ENCODE measurements at regions not wholly inside any gene's neighbourhood (a gene's known extent, or its start where the extent isn't known, plus 50 kb on each side); places are given as distances from the start of the nearest gene placed in this dataset.

DNA sequence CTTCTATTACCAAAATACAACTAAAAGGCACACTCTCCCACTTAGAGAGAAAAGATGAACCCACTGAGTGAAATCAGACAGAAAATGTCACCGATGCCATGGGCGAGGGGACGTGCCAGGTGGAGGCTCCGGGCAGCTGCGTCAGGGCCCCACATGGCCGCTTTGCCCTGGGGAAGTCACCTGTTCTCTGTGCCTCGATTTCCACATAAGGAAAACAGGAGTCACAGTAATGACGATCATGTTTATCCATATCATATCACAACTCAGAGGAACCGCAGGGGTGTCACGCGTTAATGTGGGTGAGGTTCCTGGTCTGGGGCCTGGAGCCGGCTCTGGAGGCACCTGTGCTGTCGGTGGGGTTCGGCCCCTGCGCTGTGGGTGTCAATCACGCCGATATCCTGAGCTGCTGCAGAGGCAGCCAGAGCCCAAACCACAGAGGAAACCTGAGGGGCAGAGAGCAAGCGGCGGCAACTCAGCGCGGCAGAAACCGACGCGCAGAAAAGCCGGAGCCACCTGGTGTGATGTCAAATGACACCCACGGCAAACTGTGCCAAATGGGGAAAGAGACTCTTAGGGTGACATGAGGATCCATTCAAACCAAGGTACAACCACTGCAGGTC is 243.7 kb downstream of the BRD1 start:
- no peak for ATAC-seq

DNA sequence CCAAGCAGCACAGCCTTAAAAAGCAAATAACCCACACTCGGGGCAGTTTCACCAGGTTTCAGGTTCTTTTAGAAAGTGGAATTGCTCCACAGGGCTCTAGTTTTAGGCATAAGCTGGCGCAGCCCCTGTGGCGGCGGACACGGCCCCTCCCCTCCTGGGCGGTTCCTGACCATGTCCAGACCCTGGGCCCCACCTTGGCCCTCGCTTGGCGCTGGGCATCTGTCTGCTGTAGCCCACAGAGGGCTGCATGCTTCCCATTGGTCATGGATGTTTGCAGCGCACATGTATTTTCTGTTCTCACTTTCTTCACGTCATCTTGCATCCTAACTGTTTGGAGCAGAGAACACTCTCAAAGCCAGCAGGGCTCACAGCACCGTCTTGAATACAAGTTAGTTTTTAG is 244.3 kb downstream of the BRD1 start:
- no peak for ATAC-seq

DNA sequence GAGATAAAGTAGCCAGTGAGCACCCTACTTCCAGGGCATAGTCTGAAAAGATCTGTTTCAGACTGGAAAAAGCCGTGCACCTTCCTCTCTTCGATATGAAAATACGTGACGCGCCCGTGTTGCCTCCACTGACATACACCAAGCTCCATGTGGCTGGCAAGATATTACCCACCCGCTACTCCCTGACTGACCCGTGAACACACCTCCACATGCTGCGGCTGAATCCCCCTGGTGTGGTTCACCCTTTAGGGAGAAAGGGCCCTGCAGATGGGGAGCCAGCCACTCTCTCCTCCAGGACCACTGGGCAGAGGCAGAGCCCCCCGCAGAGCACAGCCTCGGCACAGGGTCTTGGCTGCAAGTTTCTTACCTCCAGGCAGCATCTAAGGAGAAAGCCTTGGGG is 245.0 kb downstream of the BRD1 start:
- ATAC-seq: no peak

DNA sequence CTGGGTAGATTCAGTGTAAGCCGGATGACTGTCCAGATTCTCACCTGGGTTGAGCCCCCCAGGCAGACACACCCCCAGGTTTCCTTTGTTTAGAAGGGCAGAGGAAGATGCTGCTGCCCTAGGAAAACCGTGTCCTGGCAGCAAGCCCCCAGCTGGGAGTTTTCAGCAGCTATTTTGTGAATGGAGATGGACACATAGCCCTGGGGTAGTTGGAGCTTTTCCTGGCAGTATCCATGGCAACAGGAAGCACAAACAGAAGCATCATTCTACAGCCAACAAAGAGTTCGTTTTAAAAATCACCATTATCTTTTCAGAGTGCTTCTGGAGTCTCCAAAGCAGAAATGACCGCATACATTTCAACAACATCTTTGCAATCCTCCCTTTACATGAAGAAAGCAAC is 245.5 kb downstream of the BRD1 start:
- ATAC-seq: no peak

DNA sequence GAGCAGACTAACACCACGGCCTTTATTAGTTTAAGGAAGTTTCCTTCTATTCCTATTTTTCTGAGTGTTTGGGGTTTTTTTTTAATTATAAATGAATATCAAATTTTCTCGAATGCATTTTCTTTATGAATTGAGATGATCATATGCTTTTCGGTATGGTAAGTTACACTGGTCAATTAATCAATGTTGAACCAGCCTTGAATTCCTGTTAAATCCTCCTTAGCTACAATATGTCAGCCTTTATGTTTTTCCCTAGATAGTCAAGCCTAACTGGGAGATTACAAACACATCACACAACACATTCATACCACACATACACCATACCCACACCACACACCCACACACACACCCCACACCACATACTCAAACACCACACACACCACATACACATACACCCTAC is 247.6 kb downstream of the BRD1 start:
- ATAC-seq: no peak

DNA sequence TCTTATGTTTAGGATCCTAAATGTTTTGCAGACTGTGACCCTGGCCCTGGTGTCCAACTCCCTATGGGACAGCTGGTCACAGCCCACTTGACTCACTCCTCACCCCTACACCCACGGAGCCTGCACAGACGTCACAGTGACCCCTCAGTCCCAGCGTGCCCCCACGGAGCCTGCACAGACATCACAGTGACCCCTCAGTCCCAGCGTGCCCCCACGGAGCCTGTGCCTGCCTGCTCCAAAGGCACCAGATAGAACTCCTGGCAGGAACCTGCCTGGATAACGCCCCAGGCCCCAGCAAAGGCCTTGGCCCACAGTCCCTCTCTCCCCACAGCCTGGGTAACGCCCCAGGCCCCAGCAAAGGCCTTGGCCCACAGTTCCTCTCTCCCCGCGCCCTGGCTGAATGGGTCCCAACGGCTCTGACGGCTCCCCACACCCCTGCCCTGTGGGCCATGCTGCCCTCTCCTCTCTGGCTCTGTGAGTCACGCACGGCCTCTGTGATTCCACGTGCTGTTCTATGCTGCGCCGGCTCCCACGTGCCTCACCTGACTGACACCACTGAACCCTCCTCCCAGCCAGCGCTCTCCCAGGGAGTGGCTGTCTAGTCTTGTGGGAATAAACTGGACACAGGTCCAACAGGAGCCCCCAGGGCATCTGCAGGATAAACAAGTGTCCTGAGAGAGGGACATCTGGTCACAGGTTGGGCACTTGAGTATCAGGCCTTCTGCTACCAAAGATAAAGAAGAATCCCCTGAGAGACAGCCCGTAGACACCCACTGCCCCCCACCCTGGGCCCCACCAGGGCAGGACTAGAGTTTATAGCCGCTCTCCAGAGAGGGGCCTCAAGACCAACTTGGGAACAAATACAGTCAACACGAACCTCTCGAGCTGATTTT is 250.3 kb downstream of the BRD1 start:
- ATAC-seq: no peak

DNA sequence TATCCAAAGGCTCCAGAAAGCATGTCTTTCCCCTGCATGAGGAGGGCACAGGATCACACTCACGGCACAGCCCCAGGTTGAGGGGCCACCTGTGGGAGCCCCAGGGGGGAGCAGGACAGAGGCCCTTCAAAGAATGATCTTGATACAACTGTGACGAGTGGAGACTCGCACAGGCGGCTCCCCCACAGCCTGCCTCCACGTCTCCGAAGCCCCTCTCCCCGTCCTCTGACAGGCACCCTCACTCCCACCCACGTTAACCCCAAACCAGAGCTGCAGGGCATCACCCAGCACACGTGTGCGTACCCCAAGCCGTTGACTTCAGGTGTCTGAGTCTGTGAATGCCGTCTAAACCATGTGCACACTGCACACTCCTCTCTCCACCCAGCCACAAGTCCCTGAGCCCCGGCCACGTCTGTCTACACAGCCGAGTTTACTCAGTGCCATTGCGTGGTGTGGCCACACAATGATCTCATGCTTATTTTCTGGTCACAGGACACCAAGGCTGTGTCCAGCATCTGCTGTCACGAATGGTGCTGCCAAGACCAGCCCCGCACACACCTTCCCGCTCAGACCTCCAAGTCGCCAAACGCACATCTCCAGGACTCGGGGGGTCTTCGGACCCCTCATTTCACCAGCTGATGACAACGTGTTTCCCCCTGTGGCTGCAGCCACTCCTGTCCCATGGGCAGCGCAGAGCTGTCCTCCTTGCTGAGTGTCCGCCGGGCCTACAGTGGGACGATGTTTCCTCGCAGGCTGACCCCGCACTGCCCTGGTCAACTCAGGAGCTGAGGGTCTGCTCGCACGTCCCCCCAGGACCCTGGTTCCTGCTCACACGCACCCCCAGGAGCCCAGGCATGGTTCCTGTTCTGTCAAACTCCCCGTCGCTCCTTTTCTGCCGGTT is 251.2 kb downstream of the BRD1 start:
- no peak for ATAC-seq

DNA sequence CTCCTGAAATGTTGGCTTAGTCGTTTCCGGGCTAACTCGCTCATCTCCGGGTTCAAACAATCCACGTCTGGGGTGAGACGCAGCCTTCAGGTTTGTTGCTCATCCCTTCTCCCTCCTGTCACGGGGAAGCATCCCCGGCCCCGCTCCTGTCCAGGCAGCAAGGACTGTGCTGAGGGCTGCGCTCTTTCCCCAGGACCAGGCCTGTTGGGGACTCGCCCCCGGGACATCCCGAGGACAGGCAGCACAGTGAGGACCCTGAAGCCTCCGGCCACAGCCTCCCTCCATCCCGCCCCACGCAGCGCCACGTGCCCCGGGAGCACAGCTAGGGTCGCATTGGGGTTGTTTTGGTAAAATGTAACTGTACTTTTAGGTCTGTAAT is 252.0 kb downstream of the BRD1 start:
- ATAC-seq: no peak

DNA sequence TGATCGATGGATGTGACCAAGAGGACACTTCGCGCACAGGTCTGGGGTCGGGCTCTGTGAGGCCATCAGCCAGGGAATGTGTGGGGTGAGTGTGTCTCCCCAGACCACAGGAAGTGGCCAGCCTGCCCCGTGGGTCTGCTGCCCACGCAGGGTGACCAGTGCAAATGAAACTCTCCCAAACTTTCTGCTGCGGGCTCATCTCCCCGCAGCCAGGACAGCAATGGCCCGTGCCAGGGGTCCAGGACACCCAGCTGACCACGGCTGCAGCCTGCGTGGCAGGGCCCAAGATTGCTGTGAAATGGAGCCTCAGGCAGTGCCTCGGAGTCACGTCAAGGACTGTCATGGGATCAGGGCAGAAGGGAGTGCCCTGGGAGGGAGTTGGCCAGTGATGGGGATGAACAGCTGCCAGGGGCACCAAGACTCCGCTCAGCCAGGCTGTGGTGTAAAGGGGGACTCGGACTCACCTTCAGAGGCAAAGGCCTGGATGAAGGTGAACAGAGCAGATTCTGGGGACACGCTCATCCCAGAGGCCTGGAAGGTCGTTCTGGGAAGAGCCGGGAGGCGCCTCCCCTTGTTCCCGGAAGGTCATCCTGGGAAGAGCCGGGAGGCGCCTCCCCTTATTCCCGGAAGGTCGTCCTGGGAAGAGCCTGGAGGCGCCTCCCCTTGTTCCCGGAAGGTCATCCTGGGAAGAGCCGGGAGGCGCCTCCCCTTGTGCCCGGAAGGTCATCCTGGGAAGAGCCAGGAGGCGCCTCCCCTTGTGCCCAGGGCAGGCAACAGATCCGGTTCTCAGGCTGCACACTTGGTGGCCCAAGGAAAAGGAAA is 252.6 kb downstream of the BRD1 start:
- ATAC-seq: no peak

DNA sequence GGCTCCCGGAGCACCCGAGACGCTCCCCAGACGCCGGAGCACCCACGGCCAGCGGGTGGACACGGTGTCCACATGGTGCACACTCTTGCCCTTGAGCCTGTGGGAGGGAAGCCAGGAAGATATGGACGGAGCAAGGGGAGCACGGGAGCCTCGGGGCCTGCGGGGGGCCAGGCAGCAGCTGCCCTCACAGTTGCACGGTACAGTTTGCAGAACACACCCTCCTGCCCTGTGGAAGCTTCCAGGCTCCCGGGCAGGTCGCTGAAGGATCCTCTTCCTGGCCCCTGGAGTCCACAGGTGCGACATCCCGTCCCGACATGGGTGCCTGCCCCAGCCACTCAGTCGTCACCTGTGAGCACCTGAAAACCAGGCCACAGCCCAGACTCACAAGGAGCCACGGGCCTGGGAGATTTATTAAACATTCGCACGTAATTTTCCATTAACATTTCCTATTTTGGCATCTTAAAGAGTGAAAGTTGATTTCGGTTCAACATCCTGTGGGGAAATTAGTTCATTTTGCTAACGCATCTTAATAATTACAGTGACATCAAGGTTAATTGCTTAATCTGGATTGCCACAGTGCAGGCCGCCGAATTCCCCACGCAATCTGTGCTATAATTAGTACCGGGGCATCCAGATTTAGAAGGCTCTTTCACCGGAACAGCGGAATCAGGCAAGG is 253.3 kb downstream of the BRD1 start:
- ATAC-seq: no peak

DNA sequence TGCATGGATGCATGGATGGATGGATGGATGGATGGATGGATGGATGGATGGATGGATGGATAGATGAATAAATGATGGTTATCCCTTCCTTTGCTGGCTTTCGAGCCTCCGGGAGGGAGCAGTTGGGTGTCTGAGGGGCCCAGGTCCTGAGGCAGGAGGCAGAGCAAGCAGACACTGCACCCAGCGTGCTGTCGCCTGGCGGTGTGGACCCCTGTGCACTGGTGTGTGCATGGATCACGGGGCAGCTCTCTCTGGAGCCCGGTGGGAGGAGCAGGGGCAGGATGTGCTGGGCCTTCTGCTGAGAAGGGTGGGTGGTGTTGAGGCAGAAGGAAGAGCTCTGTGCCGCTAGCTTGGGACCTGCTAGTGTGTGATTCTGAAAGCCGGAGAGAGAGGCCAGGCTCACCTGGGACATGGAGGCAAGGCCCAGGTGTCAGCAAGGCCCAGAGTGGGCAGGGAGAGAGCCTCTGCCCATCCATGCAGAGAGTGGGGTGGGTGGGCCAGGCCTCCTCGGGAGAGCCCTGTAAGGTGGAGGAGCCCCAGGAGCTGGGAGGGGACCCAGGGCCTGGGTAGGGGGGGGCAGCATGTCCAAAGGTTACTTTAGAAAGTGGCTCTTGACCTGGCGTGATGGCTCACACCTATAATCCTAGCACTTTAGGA is 254.4 kb downstream of the BRD1 start:
- ATAC-seq: no peak

DNA sequence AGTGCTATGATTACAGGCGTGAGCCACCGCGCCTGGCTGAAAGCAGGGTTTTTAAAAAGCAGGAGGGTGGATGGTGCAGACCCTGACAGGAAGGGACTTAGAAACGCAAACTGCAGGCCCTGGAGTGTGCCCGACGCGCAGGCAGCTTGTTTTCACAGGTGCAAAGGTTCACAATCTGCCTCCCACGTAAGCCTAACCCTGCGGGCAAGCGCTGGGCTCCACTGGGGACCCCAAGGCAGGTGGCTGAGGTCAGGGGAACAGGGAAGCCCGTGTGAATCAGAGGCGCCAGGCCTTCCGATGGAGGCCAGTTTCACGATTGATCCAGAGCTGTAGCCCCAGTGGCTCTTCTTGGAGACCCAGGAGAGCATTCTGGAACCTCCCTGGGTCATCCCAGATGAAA is 256.3 kb downstream of the BRD1 start:
- ATAC-seq: no peak

DNA sequence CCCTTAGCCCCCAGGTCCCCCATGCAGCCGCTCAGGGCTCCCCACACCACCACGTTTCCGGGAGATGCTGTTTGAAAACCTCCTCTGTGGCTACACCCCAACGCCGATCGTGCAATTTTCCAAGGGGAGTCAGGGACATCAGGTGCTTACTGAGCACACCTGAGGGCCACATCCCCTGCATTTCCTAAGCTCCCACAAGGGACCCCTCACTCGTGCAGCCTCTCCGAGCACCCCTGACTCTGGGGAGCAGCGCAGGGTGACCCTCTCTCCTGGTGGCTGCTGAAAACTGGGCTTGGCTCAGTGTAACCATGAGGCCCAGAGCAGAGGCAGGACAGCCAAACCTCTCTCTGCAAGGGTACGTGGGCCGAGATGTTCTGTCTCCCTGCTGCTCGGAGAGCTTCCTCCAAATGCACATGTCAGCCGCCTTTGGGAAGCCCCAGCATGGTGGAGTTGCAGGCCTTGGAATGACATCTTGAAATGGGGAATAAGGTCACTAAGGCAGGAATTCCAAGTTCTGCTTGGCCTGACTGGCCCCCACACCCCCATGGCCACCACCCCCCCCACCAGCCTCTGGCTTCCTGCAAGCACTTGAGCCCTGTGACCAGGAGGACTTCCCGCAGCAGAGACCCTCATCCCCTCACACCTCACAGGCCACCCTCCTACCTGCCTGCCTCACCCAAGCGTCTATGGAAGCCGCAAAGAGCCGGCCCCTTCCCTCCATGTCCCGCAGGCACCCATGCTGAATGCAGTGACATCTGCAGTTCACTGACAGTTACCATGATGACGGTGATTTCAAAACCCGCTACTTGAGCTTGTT is 257.4 kb downstream of the BRD1 start:
- no peak for ATAC-seq

DNA sequence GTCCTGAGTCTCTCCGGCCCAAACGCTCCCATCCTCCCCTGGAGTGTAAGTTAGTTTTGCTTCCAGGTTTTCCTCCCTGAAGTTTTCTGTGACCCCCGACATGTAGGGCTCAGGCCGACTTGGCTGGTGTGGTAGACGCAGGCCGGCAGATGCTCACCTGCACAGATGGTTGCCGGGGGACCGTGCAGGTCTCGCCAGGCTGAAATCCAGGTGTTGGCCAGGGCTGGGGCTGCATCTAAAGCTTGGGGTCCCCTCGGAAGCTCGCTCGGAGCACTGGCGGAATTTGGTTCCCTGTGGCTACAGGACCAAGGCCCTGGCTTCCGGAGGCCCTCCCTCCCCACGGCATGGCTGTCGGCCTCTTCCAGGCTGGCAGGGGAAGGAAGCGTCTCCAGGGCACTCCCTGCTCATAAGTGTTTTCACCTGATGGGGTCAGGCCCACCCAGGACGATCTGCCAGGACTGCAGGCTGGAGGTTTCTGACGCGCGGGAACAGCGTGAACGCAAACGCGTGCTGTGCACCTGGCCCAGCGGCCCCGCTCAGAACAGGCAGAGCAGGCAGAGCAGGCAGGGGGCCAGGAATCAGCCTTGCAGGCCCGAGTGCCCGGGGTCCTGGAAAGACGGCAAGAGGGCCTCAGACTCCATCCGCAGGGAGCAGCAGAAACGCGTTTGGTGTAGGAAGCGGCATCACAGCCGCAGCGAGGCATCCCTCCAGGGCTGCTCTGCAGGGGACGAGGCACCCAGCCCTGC is 258.2 kb downstream of the BRD1 start:
- ATAC-seq: no peak

DNA sequence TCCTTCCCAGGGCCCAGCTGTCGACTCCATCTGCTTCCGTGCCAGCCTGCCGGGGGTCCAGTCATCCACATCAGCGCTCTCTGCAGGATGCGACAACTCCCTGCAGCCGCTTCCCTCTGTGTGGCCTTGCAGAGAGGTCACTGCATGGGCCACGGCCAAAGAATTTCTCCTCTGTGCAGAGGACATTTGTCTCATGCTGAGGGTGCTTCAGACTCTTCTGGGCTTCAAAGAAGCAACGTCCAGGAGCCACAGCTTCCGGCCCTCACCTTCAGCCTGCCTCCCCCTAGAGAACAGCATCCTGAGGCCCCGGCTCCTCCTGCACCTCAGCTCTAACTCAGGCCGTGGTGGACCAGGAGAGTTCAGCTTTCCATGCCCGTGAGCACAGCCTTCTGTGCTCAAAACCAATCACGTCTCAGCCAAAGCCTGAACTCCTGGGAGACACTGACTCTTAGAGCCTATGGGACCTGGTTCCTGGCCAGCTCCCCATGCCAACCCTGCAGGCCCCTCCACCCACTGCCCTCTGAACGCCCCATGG is 258.9 kb downstream of the BRD1 start:
- no peak for ATAC-seq

DNA sequence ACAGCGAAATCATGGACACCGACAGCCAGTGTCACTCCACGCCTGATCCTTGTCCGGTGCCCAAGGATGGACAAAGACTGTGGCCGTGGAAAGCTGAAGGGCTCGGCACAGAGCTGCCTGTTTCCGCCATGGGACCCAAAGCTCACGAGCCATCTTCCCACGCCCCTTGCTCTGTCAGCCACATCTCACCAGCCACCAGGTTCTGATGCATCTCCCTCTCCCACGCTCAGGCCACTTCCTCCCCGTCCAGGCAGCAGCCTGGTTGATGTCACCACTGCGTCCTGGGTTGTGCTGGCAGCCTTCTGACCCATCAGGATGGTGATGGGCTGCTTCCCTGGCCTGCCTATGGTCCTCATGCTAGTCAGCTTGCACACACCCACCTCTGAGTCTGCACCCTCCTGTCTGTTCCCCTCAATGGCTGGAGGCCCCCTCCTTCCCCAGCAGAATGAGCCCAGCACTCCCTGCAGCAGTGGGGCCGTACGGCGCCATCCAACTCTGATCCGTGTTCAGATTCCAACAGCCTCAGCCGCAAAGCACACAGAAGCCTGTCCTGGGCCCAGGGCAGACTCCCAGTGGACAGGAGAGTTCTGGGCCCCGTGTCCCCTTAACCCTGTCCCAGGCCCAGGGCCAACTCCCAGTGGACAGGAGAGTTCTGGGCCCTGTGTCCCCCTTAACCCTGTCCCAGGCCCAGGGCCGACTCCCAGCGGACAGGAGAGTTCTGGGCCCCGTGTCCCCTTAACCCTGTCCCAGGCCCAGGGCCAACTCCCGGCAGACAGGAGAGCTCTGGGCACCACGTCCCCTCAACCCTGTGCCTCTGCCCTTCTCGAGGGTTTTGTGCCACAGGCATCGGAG is 259.5 kb downstream of the BRD1 start:
- no peak for ATAC-seq

DNA sequence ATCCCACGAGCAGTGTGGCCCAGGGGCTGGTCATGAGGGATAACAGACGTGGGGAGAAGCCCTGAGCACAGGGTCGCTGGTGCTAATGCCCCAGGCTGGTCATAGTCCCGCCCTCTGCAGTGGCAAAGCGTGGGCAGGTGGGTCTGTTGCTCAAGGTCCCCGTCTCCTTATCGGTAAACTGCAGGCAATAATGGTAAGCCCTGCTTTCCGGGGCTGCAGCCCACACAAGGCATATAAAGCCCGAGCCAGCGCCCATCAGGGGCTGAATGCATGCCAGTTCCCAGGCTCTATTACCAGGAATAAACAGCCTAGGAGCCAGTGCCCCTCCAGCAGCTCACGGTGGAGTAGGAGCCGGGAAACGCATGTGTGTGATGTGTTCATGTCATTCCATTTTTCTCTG is 261.0 kb downstream of the BRD1 start:
- no peak for ATAC-seq

DNA sequence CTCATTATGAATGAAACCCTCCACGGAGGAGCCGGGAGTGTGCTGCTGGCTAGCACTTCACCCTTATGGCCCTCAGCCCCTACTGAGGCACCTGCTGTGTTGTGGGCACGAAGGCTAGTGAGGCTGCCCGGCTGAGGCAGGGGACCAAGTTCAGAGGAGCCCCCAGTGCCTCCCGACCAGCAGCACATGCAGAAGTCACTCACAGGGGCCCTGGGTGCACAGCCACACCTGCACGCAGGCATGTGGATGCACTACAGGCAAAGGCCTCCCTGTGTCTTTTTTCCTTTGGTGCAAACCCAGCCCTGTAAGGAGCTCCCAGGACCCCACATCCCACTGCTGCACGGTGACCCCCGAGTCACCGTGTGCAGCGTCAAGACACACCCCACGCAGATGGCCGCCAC is 261.5 kb downstream of the BRD1 start:
- ATAC-seq: no peak

DNA sequence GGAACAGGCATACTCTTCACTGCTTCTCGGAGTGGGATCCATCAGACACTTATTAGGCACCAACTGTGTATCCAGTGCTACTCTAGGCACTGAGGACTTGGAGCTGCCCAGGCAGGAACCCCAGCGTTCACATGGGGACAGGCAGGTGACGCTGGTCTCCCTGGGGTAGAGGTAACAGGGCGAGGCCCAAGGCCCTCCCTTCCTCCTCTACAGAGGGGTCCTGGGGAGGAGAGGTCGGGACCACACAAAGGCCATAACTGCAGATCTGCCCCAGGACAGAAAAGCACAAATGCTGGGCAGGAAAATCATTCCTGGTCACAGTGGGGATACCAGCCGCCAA is 262.2 kb downstream of the BRD1 start:
- no peak for ATAC-seq

Data from activated CD4-positive, CD25-positive, alpha-beta regulatory T cell treated with anti-CD3 and anti-CD28 coated beads, Interleukin-2, amount 50 U/mL, for 24 hours (primary cell).